OCI-LY3 (cell line): ENCODE measurements at regions not wholly inside any gene's neighbourhood (a gene's known extent, or its start where the extent isn't known, plus 50 kb on each side); places are given as distances from the start of the nearest gene placed in this dataset.
"Not testable (repeated sequence)": the region's sequence is repeated elsewhere in the genome, so short reads cannot be mapped to it uniquely, and the experiment has no call there.

Experiments used
- H2AFZ ChIP-seq: fragments of 200-600, 300-600 bp; shearing (Covaris generic); 2 replicates; pipeline ENCODE4 v1.6.0; 2014; ENCODE audit warnings: antibody characterized with exemption, low read depth, low read length
- H3K27ac ChIP-seq: fragments of 200-600, 300-600 bp; sonication (generic); 2 replicates; pipeline ENCODE4 v1.5.1; 2014; ENCODE audit warnings: mild to moderate bottlenecking, low read length, moderate library complexity, mixed read lengths
- H3K27me3 ChIP-seq: fragments of 200-600, 300-600 bp; sonication (generic); 2 replicates; pipeline ENCODE4 v1.6.1; 2014; ENCODE audit warnings: low read depth, low read length, mixed read lengths
- H3K36me3 ChIP-seq: fragments of 200-600, 300-600 bp; sonication (generic); replicated peaks from 2 replicates; pipeline ENCODE3; 2014; ENCODE audit warnings: low read depth, low read length, mixed read lengths
- H3K4me1 ChIP-seq: fragments of 300-600, 200-600 bp; sonication (generic); 2 replicates; pipeline ENCODE4 v1.6.1; 2014; ENCODE audit warnings: low read length, mixed read lengths
- H3K4me2 ChIP-seq: fragments of 200-600, 300-600 bp; sonication (generic); 2 replicates; pipeline ENCODE4 v1.6.1; 2014; ENCODE audit warnings: low read length, mixed read lengths
- H3K4me3 ChIP-seq: fragments of 300-600, 200-600 bp; sonication (generic); 2 replicates; pipeline ENCODE4 v1.5.1; 2014; ENCODE audit warnings: antibody characterized with exemption, mild to moderate bottlenecking, low read length, moderate library complexity
- H3K79me2 ChIP-seq: fragments of 300-600, 200-600 bp; shearing (Covaris generic); 2 replicates; pipeline ENCODE4 v1.6.1; 2014; ENCODE audit warnings: mild to moderate bottlenecking, low read length, mixed read lengths
- H3K9ac ChIP-seq: fragments of 300-600, 200-600 bp; shearing (Covaris generic); 2 replicates; pipeline ENCODE4 v1.6.0; 2014; ENCODE audit warnings: mild to moderate bottlenecking, low read length, moderate library complexity
- H3K9me3 ChIP-seq: fragments of 200-600, 300-600 bp; shearing (Covaris generic); 2 replicates; pipeline ENCODE4 v1.6.1; 2014; ENCODE audit warnings: low read length, mixed read lengths; ENCODE audit not compliant: insufficient read depth
- H4K20me1 ChIP-seq: fragments of 200-600, 300-600 bp; sonication (generic); 2 replicates; pipeline ENCODE4 v1.6.1; 2016; ENCODE audit warnings: low read length, mixed read lengths; ENCODE audit not compliant: insufficient read depth
- CTCF ChIP-seq: fragments of 200-600, 300-600 bp; sonication (generic); IDR thresholded peaks from 2 replicates; pipeline ENCODE4 v1.5.1; 2014; ENCODE audit warnings: antibody characterized with exemption, low read length, low read depth
- EZH2phosphoT487 ChIP-seq: fragments of 200-600 bp; shearing (Covaris generic); IDR thresholded peaks from 2 replicates; pipeline ENCODE4 v1.6.1; 2018; ENCODE audit warnings: antibody characterized with exemption, mixed run types, low read depth

- H4K20me1 ChIP-seq, H3K27ac ChIP-seq, H3K4me3 ChIP-seq, H3K9me3 ChIP-seq, H3K4me1 ChIP-seq, H3K9ac ChIP-seq, H3K4me2 ChIP-seq, H3K79me2 ChIP-seq, H3K27me3 ChIP-seq, H3K36me3 ChIP-seq, H2AFZ ChIP-seq: not testable (repeated sequence)
These were observed 119.0 kb downstream of the DDX11 start for GRCh38 chr12:31192689-31193088.

DNA sequence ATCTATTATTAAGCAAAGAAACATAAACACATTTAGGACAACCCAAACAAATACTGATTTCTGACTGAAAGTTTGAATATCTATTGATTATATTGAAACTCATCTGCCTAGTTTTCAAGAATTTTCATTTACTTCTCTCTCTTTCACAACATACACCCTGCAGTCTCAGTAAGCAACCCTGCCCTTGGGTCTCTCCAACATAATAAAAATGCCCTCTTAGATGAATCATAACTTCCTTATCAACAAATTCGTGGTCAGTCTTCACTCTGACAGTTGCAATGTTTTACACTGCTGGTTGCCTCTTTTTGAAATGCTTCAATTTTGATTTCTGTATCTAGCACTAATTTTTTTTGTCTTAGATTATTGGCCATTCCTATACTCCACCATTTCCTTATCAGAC, 122.0 kb downstream of the DDX11 start:
- H3K79me2 ChIP-seq, H3K9ac ChIP-seq, H3K4me2 ChIP-seq, H3K4me1 ChIP-seq, H4K20me1 ChIP-seq, H3K27ac ChIP-seq, H3K4me3 ChIP-seq, H3K9me3 ChIP-seq, H3K36me3 ChIP-seq, H2AFZ ChIP-seq, H3K27me3 ChIP-seq: not testable (repeated sequence)

GRCh38 chr12:31199476-31199875, 125.8 kb downstream of the DDX11 start:
- H3K4me2 ChIP-seq, H4K20me1 ChIP-seq, H3K79me2 ChIP-seq, H3K9me3 ChIP-seq, H3K27ac ChIP-seq, H2AFZ ChIP-seq, H3K4me1 ChIP-seq, H3K9ac ChIP-seq, H3K4me3 ChIP-seq, H3K36me3 ChIP-seq: not testable (repeated sequence)
- peaks cover 25% of the 10 kb centered on the region for H3K27me3 ChIP-seq

DNA sequence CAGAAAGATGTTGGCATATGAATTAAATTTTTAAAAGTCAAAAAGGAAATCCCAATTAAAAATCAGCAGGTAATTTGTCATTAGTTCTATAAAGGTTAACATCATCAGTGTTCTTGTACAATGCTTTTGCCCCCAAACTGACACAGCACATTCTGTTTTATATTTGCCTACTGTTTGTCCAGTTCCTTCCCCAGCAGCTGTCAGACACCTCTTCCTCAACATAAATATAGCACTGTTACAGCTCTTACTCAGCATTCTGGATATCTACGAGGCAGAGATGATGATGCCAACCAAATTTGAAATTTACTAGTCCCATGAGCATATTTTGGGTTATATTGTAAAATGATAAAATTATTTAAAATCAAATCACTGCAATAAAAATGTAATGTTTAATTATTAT, 124.6 kb downstream of the SINHCAF start:
- TF ChIP-seq EZH2phosphoT487 (no peak), CTCF (no peak)
- Histone ChIP-seq H3K4me2 (no peak overlapping the region), H3K27me3 (peaks cover 25% of the 10 kb centered on the region), H3K4me3 (no peak overlapping the region), H2AFZ (no peak overlapping the region), H3K4me1 (peaks cover 7% of the 10 kb centered on the region), H3K27ac (no peak overlapping the region), H3K9me3 (no peaks in the 10 kb centered on the region), H3K9ac (no peak overlapping the region), H3K79me2 (no peaks in the 10 kb centered on the region), H3K36me3 (no peaks in the 10 kb centered on the region), H4K20me1 (no peaks in the 10 kb centered on the region)

GRCh38 chr12:31203261-31203660, 122.7 kb downstream of the SINHCAF start:
- peaks cover 25% of the 10 kb centered on the region for H3K27me3 ChIP-seq

More at GRCh38 chr12:31203261-31203660, 122.7 kb downstream of the SINHCAF start:
- H3K4me2 ChIP-seq = no peak overlapping the region
- H4K20me1 ChIP-seq = no peaks in the 10 kb centered on the region
- peaks cover 7% of the 10 kb centered on the region for H3K4me1 ChIP-seq
- TF ChIP-seq EZH2phosphoT487 = no peak
- TF ChIP-seq CTCF = no peak
- no peaks in the 10 kb centered on the region for H3K79me2 ChIP-seq
- H3K4me3 ChIP-seq = no peak overlapping the region
- no peaks in the 10 kb centered on the region for H3K36me3 ChIP-seq
- no peak overlapping the region for H3K27ac ChIP-seq
- no peak overlapping the region for H3K9ac ChIP-seq
- H3K9me3 ChIP-seq = no peaks in the 10 kb centered on the region
- H2AFZ ChIP-seq = no peak overlapping the region
